ENCODE measurements at regions not wholly inside any gene's neighbourhood (a gene's known extent, or its start where the extent isn't known, plus 50 kb on each side); places are given as distances from the start of the nearest gene placed in this dataset.
A peak's percentile ranks its signal among the peaks of the same experiment; 100 is the strongest.

DNA sequence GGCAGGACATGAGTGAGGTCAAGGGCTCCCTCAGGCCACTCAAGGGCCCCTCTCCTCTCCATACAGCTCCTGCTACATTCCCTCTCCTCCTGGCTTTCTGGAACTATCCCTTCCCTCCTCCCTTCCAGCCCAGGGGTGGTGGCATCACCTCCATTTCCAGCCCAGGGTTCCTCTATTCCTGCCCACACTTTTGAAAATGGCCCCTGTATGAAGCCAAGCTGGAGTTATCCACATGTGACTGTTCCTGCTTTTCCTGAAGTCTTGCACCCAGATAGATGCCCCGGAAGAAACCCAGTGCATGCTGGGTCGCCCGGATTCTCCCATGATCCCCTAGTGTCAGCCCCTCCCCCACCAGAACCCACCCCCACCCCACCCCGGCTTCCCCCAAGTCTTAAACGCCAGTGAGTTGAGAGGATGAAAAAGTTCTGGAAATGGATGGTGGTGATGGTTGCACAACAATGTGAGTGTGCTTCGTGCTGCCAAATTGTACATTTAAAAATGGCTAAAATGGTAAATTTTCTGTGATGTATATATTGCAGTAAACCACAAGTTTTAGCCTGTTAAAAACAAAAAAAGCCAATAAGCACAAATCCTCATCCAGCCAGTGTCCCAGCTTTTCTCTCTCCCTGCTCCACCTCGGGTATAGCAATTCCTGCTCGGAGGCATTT lies 136.9 kb downstream of the SCARB1 start:
- no peak overlapping the region for H3K4me3 ChIP-seq (ENCODE audit: extremely low read depth, insufficient read depth, low read length, poor library complexity, severe bottlenecking)
- H3K27ac ChIP-seq (ENCODE audit: low read depth, low read length, severe bottlenecking), result no peak overlapping the region
- WGBS, 2 experiments (ENCODE audit: insufficient coverage in 2 of 2), result 94% methylated on average over 2 to 3 of the region's 8 CpGs
- no peaks in the 10 kb centered on the region for H3K36me3 ChIP-seq (ENCODE audit: control insufficient read depth, insufficient read depth, low read length)
- H3K9me3 ChIP-seq (ENCODE audit: control insufficient read depth, low read length), result peaks cover 4% of the 10 kb centered on the region
- H3K4me1 ChIP-seq (ENCODE audit: control insufficient read depth, insufficient read depth, low read length, poor library complexity, severe bottlenecking), result no peaks in the 10 kb centered on the region

DNA sequence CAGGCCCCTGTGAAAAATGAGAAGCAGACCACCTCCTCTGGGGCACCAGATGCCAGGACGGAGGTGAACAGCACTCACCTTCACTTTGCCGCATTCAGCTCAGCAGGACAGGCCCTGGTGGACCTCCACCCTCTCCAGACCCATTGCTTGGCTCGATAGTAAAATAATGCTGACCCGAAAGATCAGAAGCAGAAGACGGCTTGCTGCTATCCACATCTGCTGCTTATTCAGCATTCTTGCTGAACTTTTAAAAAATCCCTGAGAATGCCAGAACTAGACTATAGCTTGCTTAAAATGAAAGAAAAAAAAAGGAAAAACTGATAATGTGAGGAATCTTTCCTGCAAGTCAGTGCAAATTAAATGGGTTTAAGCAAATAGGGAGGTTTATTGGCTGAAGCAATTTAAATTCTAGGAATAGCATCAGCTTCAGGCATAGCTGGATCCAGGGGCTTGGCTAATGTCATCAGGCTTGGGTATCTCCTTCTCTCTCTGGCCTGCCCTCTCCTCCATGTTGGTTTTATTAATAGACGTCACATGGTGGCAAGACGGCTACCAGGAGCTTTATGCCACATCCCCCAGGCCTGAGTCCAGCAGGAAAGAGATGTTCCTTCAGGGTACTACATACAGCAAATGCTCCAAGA lies 137.9 kb downstream of the SCARB1 start:
- H3K9me3 ChIP-seq (ENCODE audit: control insufficient read depth, low read length), result no peaks in the 10 kb centered on the region
- H3K4me1 ChIP-seq (ENCODE audit: control insufficient read depth, insufficient read depth, low read length, poor library complexity, severe bottlenecking), result no peaks in the 10 kb centered on the region
- H3K36me3 ChIP-seq (ENCODE audit: control insufficient read depth, insufficient read depth, low read length), result no peaks in the 10 kb centered on the region
- no peak overlapping the region for H3K4me3 ChIP-seq (ENCODE audit: extremely low read depth, insufficient read depth, low read length, poor library complexity, severe bottlenecking)
- 94 to 97% methylated on average over 4 to 7 of the region's 7 CpGs for WGBS, 2 experiments (ENCODE audit: insufficient coverage in 2 of 2)
- H3K27ac ChIP-seq (ENCODE audit: low read depth, low read length, severe bottlenecking), result no peak overlapping the region

DNA sequence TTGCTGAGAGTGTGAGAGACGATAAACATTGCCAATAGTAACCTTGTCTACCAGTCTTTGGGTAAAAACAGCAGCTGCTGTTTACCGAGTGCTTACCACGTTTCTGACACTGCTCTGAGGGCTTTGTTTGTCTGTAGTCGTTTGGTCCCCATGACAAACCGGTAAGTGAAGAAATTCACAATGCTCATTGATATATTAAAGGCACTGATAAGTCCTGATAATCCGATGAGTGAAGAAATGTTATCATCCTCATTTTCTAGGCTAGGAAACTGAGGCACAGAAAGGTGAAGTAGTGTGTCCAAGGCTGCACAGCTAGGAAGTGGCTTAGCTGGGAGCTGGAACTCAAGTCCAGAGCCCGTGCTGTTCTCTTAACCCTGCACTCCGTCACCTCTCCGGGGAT lies 138.6 kb downstream of the SCARB1 start:
- 92% methylated on average over 6 to 8 of the region's 9 CpGs for WGBS, 2 experiments (ENCODE audit: insufficient coverage in 2 of 2)
- Histone ChIP-seq H3K27ac (ENCODE audit: low read depth, low read length, severe bottlenecking) (no peak overlapping the region), H3K36me3 (ENCODE audit: control insufficient read depth, insufficient read depth, low read length) (no peaks in the 10 kb centered on the region), H3K4me1 (ENCODE audit: control insufficient read depth, insufficient read depth, low read length, poor library complexity, severe bottlenecking) (no peaks in the 10 kb centered on the region), H3K4me3 (ENCODE audit: extremely low read depth, insufficient read depth, low read length, poor library complexity, severe bottlenecking) (no peak overlapping the region), H3K9me3 (ENCODE audit: control insufficient read depth, low read length) (no peaks in the 10 kb centered on the region)

DNA sequence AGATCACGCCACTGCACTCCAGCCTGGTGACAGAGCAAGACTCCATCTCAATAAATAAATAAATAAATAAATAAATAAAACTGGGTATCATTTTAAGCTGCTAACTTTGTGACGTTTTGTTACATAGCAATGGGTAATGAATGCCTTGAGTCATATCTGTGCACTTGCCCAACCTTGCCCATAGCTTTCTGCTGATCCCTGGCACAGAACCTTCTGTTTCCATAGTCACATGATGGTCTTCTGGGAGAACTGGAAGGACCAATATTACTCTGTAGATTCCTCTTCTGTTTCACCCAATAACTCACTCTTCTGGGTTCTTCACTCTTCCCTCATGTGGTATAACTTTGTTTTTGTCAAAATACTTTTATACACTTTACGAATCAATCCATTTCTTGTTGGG lies 140.8 kb downstream of the SCARB1 start:
- Histone ChIP-seq H3K27ac (ENCODE audit: low read depth, low read length, severe bottlenecking) (no peak overlapping the region), H3K36me3 (ENCODE audit: control insufficient read depth, insufficient read depth, low read length) (no peaks in the 10 kb centered on the region), H3K9me3 (ENCODE audit: control insufficient read depth, low read length) (no peaks in the 10 kb centered on the region), H3K4me3 (ENCODE audit: extremely low read depth, insufficient read depth, low read length, poor library complexity, severe bottlenecking) (no peak overlapping the region), H3K4me1 (ENCODE audit: control insufficient read depth, insufficient read depth, low read length, poor library complexity, severe bottlenecking) (no peaks in the 10 kb centered on the region)
- WGBS, 2 experiments (ENCODE audit: insufficient coverage in 2 of 2), result 88% methylated on average over 1 of the region's 3 CpGs; no CpG with 5 or more reads in 1 of the 2 experiments

DNA sequence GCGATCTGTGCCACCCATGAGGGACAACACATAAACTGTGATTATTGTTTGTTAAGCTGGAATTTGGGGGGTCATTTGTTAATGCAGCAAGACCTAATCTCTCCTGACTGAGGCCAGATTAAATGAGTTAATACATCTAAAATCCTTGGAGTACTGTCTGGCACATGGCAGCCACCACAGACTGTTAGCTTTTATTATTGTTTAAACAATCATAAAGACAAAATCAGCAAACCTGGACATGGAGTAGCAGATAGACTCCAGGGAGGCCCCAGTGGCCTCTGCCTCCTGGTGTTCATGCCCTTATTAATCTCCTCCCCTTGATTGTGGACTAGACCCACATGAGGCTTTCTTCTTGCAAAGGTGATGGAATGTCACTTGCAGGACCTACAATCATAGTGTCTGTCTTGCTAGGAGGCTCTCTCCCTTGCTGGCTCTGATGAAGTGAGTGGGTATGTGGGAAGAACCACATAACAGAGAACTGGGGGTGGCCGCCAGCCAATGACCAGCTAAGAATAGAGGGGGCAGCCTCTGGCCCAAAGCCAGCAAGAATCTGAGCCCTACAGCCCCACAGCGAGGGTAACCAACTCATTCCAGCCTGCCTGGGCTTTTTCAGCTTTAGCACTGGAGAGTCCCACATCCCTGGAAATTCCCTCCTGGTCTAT lies 142.0 kb downstream of the SCARB1 start:
- 93 to 100% methylated on average over 1 to 3 of the region's 3 CpGs for WGBS, 2 experiments (ENCODE audit: insufficient coverage in 2 of 2)
- no peaks in the 10 kb centered on the region for H3K9me3 ChIP-seq (ENCODE audit: control insufficient read depth, low read length)
- H3K4me3 ChIP-seq (ENCODE audit: extremely low read depth, insufficient read depth, low read length, poor library complexity, severe bottlenecking), result no peak overlapping the region
- no peaks in the 10 kb centered on the region for H3K36me3 ChIP-seq (ENCODE audit: control insufficient read depth, insufficient read depth, low read length)
- no peaks in the 10 kb centered on the region for H3K4me1 ChIP-seq (ENCODE audit: control insufficient read depth, insufficient read depth, low read length, poor library complexity, severe bottlenecking)
- no peak overlapping the region for H3K27ac ChIP-seq (ENCODE audit: low read depth, low read length, severe bottlenecking)

DNA sequence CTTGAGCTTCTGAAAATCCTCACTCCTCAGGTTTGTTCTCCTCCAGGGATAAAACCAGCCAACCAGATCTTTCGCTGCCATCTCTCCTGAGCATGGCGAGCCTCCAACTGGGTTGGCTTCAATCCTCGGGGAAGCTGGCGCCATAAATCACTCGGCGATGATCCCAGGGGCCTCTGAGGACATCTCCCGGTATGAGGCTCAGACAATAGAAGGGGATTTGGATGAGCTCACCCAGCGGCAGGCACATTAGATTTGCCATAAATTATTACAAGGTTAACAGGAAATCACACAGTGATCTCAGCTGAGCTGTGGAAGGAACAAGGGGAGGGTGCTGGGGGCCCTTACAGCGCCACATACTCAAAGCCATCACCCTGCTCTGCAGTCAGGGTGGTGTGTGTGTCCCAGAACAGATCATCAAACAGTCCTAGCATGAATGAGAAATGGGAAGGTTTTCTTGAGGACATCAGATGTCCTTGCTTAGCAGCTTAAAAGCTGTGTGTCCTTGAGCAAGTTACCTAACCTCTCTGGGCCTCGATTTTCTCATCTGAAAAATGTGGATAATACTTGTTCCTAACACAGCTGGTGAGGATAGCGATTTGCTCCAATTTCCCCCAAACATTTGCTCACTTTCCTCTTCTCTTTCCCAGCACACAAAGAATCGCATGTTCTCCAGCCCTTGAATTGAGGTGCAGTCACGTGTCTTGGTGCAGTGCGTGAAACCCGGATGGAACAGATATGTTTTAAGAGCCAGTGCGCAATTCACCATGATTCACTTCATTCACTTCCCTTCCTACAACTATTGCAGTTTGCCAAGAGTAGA lies 142.8 kb downstream of the SCARB1 start:
- no peaks in the 10 kb centered on the region for H3K36me3 ChIP-seq (ENCODE audit: control insufficient read depth, insufficient read depth, low read length)
- WGBS, 2 experiments (ENCODE audit: insufficient coverage in 2 of 2), result 88 to 92% methylated on average over 14 to 16 of the region's 16 CpGs
- no peaks in the 10 kb centered on the region for H3K9me3 ChIP-seq (ENCODE audit: control insufficient read depth, low read length)
- peak overlapping the region; percentile 6 for H3K27ac ChIP-seq (ENCODE audit: low read depth, low read length, severe bottlenecking)
- H3K4me3 ChIP-seq (ENCODE audit: extremely low read depth, insufficient read depth, low read length, poor library complexity, severe bottlenecking), result no peak overlapping the region
- H3K4me1 ChIP-seq (ENCODE audit: control insufficient read depth, insufficient read depth, low read length, poor library complexity, severe bottlenecking), result no peaks in the 10 kb centered on the region

DNA sequence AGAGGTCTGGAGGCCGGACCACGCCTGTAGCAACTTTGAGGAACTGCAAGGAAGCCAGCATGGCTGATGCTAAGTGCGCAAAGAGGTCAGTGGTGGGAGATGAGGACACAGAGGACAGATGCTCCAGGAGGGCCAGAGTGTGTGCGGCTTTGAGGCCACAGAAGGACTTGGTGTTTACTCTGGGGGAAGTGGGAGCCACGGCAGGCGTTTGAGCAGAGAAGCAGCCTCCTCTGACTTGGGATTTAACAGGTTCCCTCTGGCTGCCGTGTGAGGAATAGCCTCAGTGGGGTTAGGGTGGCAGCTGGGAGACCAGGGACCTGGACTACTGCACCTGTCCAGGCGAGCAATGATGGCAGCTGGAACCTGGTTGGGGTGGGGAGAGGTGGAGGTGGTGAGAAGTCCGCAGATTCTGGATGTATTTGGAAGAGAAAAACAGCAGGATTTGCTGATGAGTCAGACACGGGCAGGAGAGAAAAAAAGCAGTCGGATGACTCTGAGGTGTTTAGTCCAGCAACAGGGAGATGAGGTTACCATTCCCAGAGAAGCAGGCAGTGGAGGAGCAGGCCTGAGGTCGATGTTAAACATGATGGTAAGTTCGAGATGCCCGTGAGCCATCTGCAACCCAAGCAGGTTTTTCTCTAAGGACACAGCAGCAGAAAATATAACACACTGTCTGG lies 143.5 kb downstream of the SCARB1 start:
- Histone ChIP-seq H3K9me3 (ENCODE audit: control insufficient read depth, low read length) (no peaks in the 10 kb centered on the region), H3K27ac (ENCODE audit: low read depth, low read length, severe bottlenecking) (peak overlapping the region; percentile 6), H3K36me3 (ENCODE audit: control insufficient read depth, insufficient read depth, low read length) (no peaks in the 10 kb centered on the region), H3K4me1 (ENCODE audit: control insufficient read depth, insufficient read depth, low read length, poor library complexity, severe bottlenecking) (no peaks in the 10 kb centered on the region), H3K4me3 (ENCODE audit: extremely low read depth, insufficient read depth, low read length, poor library complexity, severe bottlenecking) (no peak overlapping the region)
- 82 to 87% methylated on average over 13 to 14 of the region's 14 CpGs for WGBS, 2 experiments (ENCODE audit: insufficient coverage in 2 of 2)

DNA sequence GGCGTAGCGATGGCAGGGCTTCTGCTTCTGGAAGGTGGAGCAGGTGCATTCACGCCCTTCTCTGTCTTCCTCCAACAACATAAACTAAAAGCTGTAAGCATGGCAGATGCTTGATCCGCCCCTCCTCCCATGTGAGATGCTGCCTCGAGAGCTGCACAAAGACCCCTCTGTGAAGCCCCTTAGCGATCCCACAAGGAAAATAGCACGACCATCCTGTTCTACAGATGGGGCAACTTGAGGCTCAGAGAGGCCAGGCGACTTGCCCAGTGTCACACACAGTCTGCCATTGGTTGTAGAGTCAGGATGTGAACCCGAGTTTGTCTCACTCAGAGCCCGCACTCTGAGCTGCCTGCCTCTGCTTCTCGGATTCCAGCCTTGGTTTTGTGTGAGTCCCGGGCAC lies 144.4 kb downstream of the SCARB1 start:
- no peak overlapping the region for H3K27ac ChIP-seq (ENCODE audit: low read depth, low read length, severe bottlenecking)
- 86 to 87% methylated on average over 11 to 12 of the region's 12 CpGs for WGBS, 2 experiments (ENCODE audit: insufficient coverage in 2 of 2)
- no peaks in the 10 kb centered on the region for H3K9me3 ChIP-seq (ENCODE audit: control insufficient read depth, low read length)
- no peak overlapping the region for H3K4me3 ChIP-seq (ENCODE audit: extremely low read depth, insufficient read depth, low read length, poor library complexity, severe bottlenecking)
- peaks cover 3% of the 10 kb centered on the region for H3K4me1 ChIP-seq (ENCODE audit: control insufficient read depth, insufficient read depth, low read length, poor library complexity, severe bottlenecking)
- H3K36me3 ChIP-seq (ENCODE audit: control insufficient read depth, insufficient read depth, low read length), result no peaks in the 10 kb centered on the region

DNA sequence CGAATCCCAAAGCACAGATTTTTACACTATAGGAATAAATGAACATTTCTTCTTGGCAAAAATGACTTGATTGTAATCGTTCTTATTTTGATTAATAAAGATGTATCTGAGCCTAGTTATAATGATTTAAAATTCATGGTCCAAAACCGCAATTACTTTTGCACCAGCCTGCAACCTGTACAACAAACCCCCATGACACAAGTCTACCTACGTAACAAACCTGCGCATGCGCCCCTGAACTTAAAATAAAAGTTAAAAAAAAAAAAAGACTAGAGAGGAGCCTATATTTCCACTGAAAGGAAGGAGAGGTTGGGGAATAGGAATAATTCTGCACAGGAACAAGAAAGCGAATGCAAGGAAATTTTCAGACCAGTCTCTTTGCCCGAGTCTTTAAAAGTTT lies 145.2 kb downstream of the SCARB1 start:
- Histone ChIP-seq H3K4me3 (ENCODE audit: extremely low read depth, insufficient read depth, low read length, poor library complexity, severe bottlenecking) (no peak overlapping the region), H3K4me1 (ENCODE audit: control insufficient read depth, insufficient read depth, low read length, poor library complexity, severe bottlenecking) (peaks cover 10% of the 10 kb centered on the region), H3K9me3 (ENCODE audit: control insufficient read depth, low read length) (no peaks in the 10 kb centered on the region), H3K27ac (ENCODE audit: low read depth, low read length, severe bottlenecking) (no peak overlapping the region), H3K36me3 (ENCODE audit: control insufficient read depth, insufficient read depth, low read length) (no peaks in the 10 kb centered on the region)
- 96 to 100% methylated on average over 2 of the region's 8 CpGs for WGBS, 2 experiments (ENCODE audit: insufficient coverage in 2 of 2)

DNA sequence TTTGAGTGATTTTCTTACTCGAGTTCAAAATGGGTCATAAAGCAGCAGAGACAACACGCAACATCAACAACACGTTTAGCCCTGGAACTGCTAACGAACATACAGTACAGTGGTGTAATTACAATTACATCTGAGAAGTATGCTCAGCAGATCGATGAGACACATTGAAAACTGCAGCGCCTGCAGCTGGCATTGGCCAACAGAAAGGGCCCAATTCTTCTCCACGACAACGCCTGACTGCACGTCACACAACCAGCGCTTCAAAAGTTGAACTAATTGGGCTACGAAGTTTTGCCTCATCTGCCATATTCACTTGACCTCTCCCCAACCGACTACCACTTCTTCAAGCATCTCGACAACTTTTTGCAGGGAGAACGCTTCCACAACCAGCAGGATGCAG lies 145.6 kb downstream of the SCARB1 start:
- Histone ChIP-seq H3K36me3 (ENCODE audit: control insufficient read depth, insufficient read depth, low read length) (no peaks in the 10 kb centered on the region), H3K4me1 (ENCODE audit: control insufficient read depth, insufficient read depth, low read length, poor library complexity, severe bottlenecking) (peaks cover 13% of the 10 kb centered on the region), H3K4me3 (ENCODE audit: extremely low read depth, insufficient read depth, low read length, poor library complexity, severe bottlenecking) (no peak overlapping the region), H3K27ac (ENCODE audit: low read depth, low read length, severe bottlenecking) (no peak overlapping the region), H3K9me3 (ENCODE audit: control insufficient read depth, low read length) (no peaks in the 10 kb centered on the region)
- 92 to 95% methylated on average over 14 of the region's 14 CpGs for WGBS, 2 experiments (ENCODE audit: insufficient coverage in 2 of 2)
